ENCODE measurements at regions not wholly inside any gene's neighbourhood (a gene's known extent, or its start where the extent isn't known, plus 50 kb on each side); places are given as distances from the start of the nearest gene placed in this dataset.

DNA sequence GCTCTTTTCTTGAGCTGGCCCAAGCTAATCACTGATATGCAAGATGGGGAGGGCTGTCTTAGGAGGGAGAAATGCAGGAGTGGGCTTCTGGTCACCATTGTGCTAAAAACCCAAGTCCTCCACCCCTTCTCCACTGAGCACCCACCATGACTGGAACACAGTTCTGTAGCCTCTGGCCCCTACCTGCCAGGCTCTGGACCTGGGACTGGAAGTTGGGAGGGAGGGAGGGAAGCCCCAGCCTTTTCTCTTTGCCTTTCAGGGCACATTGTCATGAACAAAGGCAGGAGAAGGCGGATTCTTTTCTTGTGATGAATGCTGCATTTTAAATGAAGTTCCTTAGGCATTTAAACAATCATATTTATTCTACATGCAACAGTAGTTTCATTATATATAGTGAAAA is 559.1 kb upstream of the TRPC7 start:
- H3K4me3 ChIP-seq (ENCODE audit: low read depth, low read length): no peak overlapping the region
- in situ Hi-C loops (cut with HindIII; ENCODE audit: low sequenced_read_pairs): no loop called here
- no peak for DNase-seq (ENCODE audit: low read depth, low spot score)
- TF ChIP-seq, protein P1, sequence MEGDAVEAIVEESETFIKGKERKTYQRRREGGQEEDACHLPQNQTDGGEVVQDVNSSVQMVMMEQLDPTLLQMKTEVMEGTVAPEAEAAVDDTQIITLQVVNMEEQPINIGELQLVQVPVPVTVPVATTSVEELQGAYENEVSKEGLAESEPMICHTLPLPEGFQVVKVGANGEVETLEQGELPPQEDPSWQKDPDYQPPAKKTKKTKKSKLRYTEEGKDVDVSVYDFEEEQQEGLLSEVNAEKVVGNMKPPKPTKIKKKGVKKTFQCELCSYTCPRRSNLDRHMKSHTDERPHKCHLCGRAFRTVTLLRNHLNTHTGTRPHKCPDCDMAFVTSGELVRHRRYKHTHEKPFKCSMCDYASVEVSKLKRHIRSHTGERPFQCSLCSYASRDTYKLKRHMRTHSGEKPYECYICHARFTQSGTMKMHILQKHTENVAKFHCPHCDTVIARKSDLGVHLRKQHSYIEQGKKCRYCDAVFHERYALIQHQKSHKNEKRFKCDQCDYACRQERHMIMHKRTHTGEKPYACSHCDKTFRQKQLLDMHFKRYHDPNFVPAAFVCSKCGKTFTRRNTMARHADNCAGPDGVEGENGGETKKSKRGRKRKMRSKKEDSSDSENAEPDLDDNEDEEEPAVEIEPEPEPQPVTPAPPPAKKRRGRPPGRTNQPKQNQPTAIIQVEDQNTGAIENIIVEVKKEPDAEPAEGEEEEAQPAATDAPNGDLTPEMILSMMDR (IDR thresholded peaks at IDR 0.05; ENCODE audit: low read depth, low read length): no peak

- in situ Hi-C loops (cut with HindIII; ENCODE audit: low sequenced_read_pairs): no loop called here
- TF ChIP-seq, protein P1 (IDR thresholded peaks at IDR 0.05; ENCODE audit: low read depth, low read length): no peak
- no peak for DNase-seq (ENCODE audit: low read depth, low spot score)
- H3K4me3 ChIP-seq (ENCODE audit: low read depth, low read length): no peak overlapping the region
These were observed 545.3 kb upstream of the TRPC7 start for GRCh38 chr5:136910625-136911024.

DNA sequence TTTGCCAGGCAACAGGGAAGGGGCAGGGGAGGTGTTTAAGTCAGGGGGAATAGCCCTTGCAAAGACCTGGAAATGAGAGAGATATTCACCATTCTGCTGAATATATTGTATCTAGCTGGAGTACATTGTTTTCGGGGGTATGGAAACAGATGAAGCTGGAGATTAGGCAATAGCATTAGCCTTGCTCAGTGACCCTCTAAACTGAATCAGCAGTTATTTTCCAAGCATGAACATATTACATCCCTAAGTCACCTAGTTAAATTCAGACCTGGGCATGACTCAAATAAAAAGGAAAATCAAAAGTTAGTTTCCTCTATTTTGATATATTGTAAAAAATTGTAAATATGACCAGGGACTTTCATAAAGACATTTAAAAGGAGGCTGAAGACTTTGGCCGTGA is 544.6 kb upstream of the TRPC7 start:
- TF ChIP-seq, protein P1 (IDR thresholded peaks at IDR 0.05; ENCODE audit: low read depth, low read length): no peak
- H3K4me3 ChIP-seq (ENCODE audit: low read depth, low read length): no peak overlapping the region
- no peak for DNase-seq (ENCODE audit: low read depth, low spot score)
- in situ Hi-C loops (cut with HindIII; ENCODE audit: low sequenced_read_pairs): no loop called here

DNA sequence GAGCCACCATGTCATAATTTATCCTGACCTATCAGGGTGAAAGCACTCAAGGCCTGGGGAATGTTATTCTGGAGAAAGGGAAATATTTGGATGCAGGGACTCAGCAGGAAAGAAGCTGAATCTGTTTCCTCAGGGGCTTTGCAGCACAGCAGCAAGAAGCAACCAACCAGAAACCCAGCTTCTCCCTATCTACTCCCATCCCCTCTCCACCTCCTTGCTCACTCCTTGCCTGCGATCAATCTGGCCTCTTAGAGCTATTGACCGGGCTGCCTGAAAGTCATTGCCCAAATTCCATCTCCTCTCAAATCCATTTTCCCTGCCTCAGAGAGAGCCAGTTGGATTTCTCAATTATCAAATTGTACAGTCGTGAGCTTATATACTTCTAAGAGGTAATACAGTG is 542.0 kb upstream of the TRPC7 start:
- no peak for DNase-seq (ENCODE audit: low read depth, low spot score)
- no peak overlapping the region for H3K4me3 ChIP-seq (ENCODE audit: low read depth, low read length)
- in situ Hi-C loops (cut with HindIII; ENCODE audit: low sequenced_read_pairs): no loop called here
- TF ChIP-seq, protein P1 (IDR thresholded peaks at IDR 0.05; ENCODE audit: low read depth, low read length): no peak

- in situ Hi-C loops (cut with HindIII; ENCODE audit: low sequenced_read_pairs): no loop called here
- DNase-seq (ENCODE audit: low read depth, low spot score): no peak
- TF ChIP-seq, protein P1 (IDR thresholded peaks at IDR 0.05; ENCODE audit: low read depth, low read length): no peak
- H3K4me3 ChIP-seq (ENCODE audit: low read depth, low read length): no peak overlapping the region
These were observed 541.2 kb upstream of the TRPC7 start for GRCh38 chr5:136906545-136906944.

DNA sequence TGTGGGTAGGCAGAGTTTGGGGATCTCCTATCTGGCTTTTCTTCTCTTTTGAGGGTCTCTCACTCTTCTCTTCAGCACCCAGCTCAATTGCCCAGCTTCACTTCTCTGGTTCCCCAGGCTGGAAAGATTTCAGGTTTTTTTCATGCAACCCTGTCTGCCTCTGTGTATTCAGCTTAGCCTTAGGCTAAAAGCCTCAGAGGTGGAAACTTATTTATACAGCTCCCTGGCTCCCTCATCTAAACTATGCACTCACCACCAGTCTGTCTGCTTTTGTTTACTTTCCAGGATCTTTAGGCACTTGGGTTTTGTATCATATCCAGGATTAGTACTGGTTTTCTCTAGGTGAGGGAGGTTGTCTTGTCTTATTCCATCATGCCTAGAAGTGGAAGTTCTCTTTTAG is 540.2 kb upstream of the TRPC7 start:
- TF ChIP-seq, protein P1 (IDR thresholded peaks at IDR 0.05; ENCODE audit: low read depth, low read length): no peak
- no peak overlapping the region for H3K4me3 ChIP-seq (ENCODE audit: low read depth, low read length)
- DNase-seq (ENCODE audit: low read depth, low spot score): no peak
- in situ Hi-C loops (cut with HindIII; ENCODE audit: low sequenced_read_pairs): no loop called here

DNA sequence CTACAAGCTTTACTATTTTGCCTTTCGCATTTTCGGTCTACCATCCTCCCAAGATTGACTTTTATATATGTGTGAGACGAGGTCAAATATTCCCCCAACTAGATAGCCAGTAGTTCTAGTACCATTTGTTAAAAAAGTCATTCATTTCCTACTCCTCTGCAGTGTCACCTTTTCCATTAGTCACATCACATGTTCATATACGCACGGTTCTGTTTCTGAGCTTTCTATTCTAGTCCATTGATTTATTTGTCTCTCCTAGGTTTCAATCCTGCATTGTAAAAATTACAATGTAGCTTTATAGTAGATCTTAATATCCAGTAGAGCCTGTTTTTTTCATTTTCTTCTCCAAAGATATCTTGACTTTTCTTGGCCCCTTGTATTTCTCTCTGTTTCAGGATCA is 528.7 kb upstream of the TRPC7 start:
- TF ChIP-seq, protein P1 (IDR thresholded peaks at IDR 0.05; ENCODE audit: low read depth, low read length): no peak
- no peak overlapping the region for H3K4me3 ChIP-seq (ENCODE audit: low read depth, low read length)
- in situ Hi-C loops (cut with HindIII; ENCODE audit: low sequenced_read_pairs): no loop called here

More for the DNA sequence above, 528.7 kb upstream of the TRPC7 start:
- DNase-seq (ENCODE audit: low read depth, low spot score): no peak
